ENCODE measurements at regions not wholly inside any gene's neighbourhood (a gene's known extent, or its start where the extent isn't known, plus 50 kb on each side); places are given as distances from the start of the nearest gene placed in this dataset.

DNA sequence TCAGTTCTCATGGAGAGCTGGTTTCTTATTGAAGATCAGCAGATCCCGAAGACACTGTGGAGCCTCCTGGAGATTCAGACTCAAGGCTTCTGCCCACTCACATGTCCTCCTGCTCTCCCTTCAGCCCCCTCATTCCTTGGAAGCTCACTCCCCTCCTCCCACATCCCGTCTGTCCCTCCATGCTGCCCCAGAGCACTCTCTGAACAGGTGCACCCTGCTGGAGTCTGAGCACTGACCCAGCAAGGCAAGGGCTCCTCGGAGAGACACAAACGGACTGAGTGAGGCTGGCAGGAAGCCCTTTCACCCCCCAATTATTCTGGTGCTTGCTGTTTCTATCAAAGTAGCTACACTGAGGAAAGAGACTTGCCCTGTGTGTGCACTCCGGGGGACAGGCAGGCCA, 374.0 kb downstream of the UQCRFS1 start:
- DNase-seq = peak; percentile 11

DNA sequence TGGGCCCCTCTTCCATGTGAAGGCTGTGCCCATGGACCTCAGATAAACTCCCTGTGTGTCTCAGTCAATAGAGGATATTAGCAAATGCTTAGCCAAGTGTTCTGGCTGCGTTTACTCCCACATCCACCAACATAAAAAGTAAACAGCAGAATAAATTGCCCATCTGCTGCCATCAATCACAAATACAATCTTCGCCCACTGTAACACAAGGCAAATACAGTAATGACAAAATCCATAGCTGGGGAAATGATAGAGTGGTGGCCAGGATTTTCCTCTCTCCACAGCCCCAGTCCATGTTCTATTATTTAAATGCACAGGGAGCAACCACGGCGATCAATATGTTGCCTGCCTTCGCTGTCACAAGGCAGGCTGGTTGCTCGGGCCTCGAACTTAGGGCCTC, 376.5 kb downstream of the UQCRFS1 start:
- DNase-seq = peak; percentile 80

GRCh38 chr19:28834996-28835395, 378.0 kb downstream of the UQCRFS1 start:
- DNase-seq = no peak

GRCh38 chr19:28831462-28831861, 381.5 kb downstream of the UQCRFS1 start:
- DNase-seq = no peak

DNA sequence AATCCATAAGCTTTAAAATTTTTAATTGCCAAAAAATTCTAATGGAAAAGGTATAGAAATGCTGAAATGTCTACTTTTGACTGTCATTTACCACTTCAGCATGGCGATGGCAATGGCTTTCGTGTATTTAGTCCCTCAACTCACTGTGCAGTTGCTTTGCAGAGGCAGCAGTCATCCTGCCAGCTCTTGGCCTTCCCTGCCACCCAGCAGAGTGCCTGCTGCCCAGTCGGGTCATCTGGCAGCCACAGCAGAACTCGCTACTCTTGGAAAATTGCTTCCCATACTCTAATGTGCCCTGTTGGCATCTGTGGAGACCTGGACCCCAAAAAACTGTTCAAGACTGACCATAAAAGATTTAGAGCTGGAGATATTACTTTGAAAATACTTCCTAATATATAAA, 383.2 kb downstream of the UQCRFS1 start:
- peak; percentile 21 for DNase-seq

GRCh38 chr19:28829359-28829758, 383.6 kb downstream of the UQCRFS1 start:
- no peak for DNase-seq

- no peak for DNase-seq
Observed at GRCh38 chr19:28828276-28828870, 384.6 kb downstream of the UQCRFS1 start.

- no peak for DNase-seq
Observed at GRCh38 chr19:28827382-28827781, 385.6 kb downstream of the UQCRFS1 start.

GRCh38 chr19:28823338-28823961, 389.5 kb downstream of the UQCRFS1 start:
- no peak for DNase-seq

GRCh38 chr19:28820289-28820688, 392.7 kb downstream of the UQCRFS1 start:
- DNase-seq = no peak

- no peak for DNase-seq
Observed at GRCh38 chr19:28815257-28815656, 397.7 kb downstream of the UQCRFS1 start.

DNA sequence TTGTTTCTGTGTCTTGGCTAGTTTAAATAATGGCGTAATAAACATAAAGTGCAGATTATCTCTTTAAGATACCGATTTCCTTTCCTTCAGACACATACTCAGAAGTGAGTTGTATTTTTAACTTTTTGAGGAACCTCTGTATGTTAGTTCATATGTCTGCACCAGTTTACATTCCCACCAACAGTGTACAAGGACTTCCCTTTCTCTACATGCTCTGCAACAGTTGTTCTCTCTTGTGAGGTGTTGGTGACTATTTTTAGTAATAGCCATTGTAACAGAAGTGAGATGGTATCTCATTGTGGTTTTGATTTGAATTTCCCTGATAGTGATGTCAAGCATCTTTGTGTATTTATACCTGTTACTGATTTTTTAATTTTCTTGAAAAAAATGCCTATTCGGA, 418.6 kb downstream of the UQCRFS1 start:
- DNase-seq = no peak

- no peak for DNase-seq
Observed at GRCh38 chr19:28793391-28794168, 419.4 kb downstream of the UQCRFS1 start.

- no peak for DNase-seq
Observed at GRCh38 chr19:28785971-28786370, 427.0 kb downstream of the UQCRFS1 start.

- no peak for DNase-seq
Observed at GRCh38 chr19:28764066-28764465, 448.9 kb downstream of the UQCRFS1 start.

DNA sequence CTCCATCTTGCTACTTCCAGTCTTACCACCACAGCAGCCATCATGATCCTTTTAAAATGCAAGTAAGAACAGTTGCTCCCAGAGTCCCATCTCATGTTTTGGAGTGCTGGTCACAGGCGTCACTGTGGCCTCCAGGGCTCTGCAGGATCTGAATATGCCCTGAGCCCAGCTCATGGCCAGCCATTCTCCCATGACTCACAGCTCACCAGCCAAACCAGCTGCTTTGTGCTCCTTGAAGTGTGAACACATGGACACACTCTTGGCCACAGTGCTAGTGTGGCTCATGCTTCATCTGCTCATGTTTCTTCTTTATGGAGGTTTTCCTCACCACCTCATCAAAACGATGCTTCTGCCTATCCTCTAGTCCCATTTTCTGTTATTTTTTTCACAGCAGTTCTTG, 466.5 kb downstream of the UQCRFS1 start:
- DNase-seq = no peak

- DNase-seq = no peak
Observed at GRCh38 chr19:28744943-28745342, 468.0 kb downstream of the UQCRFS1 start.

- no peak for DNase-seq
Observed at GRCh38 chr19:28744014-28744413, 468.9 kb downstream of the UQCRFS1 start.

DNA sequence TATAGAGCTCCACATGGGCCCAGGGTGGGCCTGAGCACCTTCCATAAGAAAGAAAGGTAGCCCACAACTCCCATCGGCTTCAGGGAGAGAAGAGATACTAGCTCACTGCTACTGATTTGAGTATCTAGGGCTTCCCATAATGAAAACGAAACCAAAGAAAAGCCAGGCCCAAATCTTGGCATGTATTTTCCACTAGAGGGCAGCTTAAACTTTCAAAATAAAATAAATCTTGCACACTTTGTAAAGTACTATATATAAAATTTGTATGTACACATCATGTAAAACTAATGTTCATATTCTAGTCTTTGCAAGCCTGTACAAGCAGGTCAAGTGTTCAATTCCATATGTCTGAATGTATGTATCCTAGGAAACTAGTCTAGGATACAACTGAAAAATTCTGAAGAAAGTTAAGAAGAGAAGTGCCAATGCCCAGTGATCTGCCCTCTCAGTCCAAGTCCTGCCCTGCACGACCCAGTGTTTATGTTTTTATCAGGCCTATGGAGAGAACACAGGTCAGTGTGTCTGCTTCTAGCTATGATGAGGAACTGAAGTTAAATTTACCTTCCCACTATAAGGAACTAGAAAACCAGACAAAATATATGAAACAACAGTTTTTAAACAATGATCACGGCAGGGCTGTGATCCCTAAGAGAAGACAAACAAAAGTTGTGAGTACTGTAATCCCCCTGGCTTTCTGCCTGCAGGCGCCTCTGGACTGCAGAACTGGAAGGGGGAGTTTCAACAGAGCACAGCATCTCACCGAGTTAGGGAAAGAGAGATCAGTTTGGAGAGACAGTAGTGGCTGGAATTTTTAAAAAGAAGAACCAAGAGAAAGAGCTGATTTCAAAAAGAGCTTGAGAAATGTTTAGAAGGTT, 475.7 kb downstream of the UQCRFS1 start:
- peak; percentile 77 for DNase-seq

DNA sequence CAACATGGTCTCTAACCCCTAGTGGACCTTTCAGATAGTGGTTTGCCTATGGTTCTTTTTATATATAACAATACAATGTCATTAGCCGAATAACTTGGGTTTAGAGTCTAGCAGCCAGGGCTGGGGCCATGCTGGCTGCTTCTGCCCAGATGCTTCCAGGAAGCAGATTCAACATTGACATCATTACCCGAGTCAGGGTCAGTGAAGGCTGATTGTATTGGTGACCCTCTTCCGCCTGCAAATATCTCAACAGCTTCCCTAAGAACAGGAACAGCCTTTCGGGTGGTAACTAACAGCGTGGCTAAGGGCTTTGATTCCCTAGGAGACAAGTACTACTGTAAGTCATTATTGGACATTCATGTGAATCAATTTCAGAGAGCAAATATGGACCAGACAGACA, 476.4 kb downstream of the UQCRFS1 start:
- DNase-seq = no peak

DNA sequence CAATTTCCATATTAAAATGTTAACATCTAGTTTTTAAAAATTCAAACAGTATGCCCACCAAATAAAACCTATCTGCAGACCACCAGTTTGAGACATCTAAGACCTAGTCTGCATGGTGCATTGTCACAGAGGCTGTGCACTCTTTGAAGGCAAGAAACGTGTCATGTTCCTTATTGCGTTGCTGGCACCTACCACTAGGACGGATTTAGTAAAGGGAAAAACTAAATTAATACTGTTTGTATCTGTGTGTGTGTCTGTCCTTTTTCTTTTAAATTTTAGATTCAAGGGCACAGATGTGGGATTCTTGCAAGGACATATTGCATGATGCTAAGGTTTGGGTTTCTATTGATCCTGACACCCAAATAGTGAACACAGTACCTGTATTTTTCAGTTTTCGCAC, 481.4 kb downstream of the UQCRFS1 start:
- DNase-seq = no peak

DNA sequence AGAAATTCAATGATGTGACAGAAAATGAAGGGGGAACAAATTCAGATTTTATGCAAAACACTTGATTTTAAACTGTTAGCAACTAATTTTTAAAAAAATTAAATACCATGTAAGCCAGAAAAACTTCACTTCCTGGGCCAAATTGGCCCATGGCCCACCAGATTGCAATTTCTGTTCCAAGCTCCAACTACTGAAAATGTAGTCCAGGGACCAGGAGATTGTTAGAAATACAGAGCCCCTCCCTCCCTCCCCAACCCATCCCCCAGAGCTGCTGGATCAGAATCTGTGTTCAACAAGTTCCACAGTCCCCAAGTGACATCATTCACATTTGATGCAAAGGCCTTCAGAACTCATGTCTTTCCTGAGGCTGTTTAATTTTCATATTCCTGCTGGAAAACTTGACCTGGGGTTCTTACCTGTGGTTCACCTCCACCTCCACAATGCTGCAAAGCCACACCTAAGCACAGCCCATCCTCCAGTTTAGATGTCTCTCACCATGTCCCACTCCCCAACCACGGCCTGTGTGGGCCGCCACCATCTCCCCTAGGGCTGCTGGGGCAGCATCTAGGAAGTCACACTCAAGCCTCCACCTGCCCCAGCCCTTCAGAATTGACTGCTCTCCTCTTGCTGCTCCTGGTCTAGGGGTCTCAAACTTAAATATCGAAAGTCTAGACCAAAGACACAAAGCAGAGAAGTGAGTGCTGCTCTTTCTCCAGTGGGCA, 482.0 kb downstream of the UQCRFS1 start:
- DNase-seq = peak; percentile 17

All from tongue (tissue), 1 donor.